ENCODE measurements at regions not wholly inside any gene's neighbourhood (a gene's known extent, or its start where the extent isn't known, plus 50 kb on each side); places are given as distances from the start of the nearest gene placed in this dataset.

- intact Hi-C loops (cut with DNase I): no loop called here
- H3K27me3 ChIP-seq: no peaks in the 10 kb centered on the region
- no peak for TF ChIP-seq CTCF (IDR thresholded peaks at IDR 0.05)
- H3K9me3 ChIP-seq: no peaks in the 10 kb centered on the region
- DNase-seq (no peak), ATAC-seq (no peak)
- H3K36me3 ChIP-seq: no peaks in the 10 kb centered on the region
- H3K4me1 ChIP-seq: no peaks in the 10 kb centered on the region
- H3K27ac ChIP-seq: no peak overlapping the region
- no peak overlapping the region for H3K4me3 ChIP-seq
These were observed 56.9 kb downstream of the RDH14 start for GRCh38 chr2:18503376-18504228.

DNA sequence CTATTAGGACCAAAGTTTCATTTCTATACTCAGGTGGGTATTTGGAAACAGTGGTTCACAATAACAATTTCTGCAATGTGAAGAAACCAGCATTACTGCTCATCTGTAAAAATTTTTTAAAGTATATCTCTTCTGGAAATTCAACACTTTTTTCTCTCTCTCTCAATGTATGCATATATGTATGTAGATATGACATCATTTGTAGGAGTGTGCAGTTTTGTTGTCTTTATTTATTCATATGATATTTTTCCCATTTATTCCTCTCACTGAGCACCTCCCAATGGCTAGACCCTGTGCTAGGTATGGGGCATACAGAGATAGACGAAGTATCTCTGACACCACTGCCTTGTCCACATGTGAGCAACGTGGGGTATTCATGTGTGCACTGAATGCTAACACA lies 58.3 kb downstream of the RDH14 start:
- H3K9me3 ChIP-seq: no peaks in the 10 kb centered on the region
- no peaks in the 10 kb centered on the region for H3K4me1 ChIP-seq
- H3K36me3 ChIP-seq: no peaks in the 10 kb centered on the region
- H3K4me3 ChIP-seq: no peak overlapping the region
- DNase-seq (no peak), ATAC-seq (no peak)
- H3K27ac ChIP-seq: no peak overlapping the region
- TF ChIP-seq CTCF (IDR thresholded peaks at IDR 0.05): no peak
- intact Hi-C loops (cut with DNase I): no loop called here
- H3K27me3 ChIP-seq: no peaks in the 10 kb centered on the region

GRCh38 chr2:18501729-18502128 lies 58.7 kb downstream of the RDH14 start:
- intact Hi-C loops (cut with DNase I): no loop called here
- Histone ChIP-seq H3K27me3 (no peaks in the 10 kb centered on the region), H3K36me3 (no peaks in the 10 kb centered on the region), H3K4me3 (no peak overlapping the region), H3K27ac (no peak overlapping the region), H3K4me1 (no peaks in the 10 kb centered on the region), H3K9me3 (no peaks in the 10 kb centered on the region)
- no peak for DNase-seq
- no peak for ATAC-seq
- no peak for TF ChIP-seq CTCF (IDR thresholded peaks at IDR 0.05)

- no peaks in the 10 kb centered on the region for H3K36me3 ChIP-seq
- H3K27me3 ChIP-seq: no peaks in the 10 kb centered on the region
- no peak for TF ChIP-seq CTCF (IDR thresholded peaks at IDR 0.05)
- no peak overlapping the region for H3K27ac ChIP-seq
- H3K4me1 ChIP-seq: no peaks in the 10 kb centered on the region
- intact Hi-C loops (cut with DNase I): no loop called here
- H3K9me3 ChIP-seq: no peaks in the 10 kb centered on the region
- no peak overlapping the region for H3K4me3 ChIP-seq
- ATAC-seq (no peak), DNase-seq (no peak)
These were observed 59.3 kb downstream of the RDH14 start for GRCh38 chr2:18501156-18501555.

- DNase-seq: no peak
These were observed 60.1 kb downstream of the RDH14 start for GRCh38 chr2:18500333-18500732.

More at GRCh38 chr2:18500333-18500732, 60.1 kb downstream of the RDH14 start:
- Histone ChIP-seq H3K27me3 (no peaks in the 10 kb centered on the region), H3K36me3 (no peaks in the 10 kb centered on the region), H3K4me1 (no peaks in the 10 kb centered on the region), H3K27ac (no peak overlapping the region), H3K4me3 (no peak overlapping the region), H3K9me3 (no peaks in the 10 kb centered on the region)
- intact Hi-C loops (cut with DNase I): no loop called here
- TF ChIP-seq CTCF (IDR thresholded peaks at IDR 0.05): no peak
- no peak for ATAC-seq
